Stimulated activated CD8-positive, alpha-beta memory T cell treated with anti-CD3 and anti-CD28 coated beads, Interleukin-7, amount 100 ng/mL, for 24 hours (primary cell): ENCODE measurements at regions not wholly inside any gene's neighbourhood (a gene's known extent, or its start where the extent isn't known, plus 50 kb on each side); places are given as distances from the start of the nearest gene placed in this dataset.
"Not testable (repeated sequence)": the region's sequence is repeated elsewhere in the genome, so short reads cannot be mapped to it uniquely, and the experiment has no call there.

Experiments used
- DNase-seq: peaks from one replicate; pipeline ENCODE4 v3.0.0-alpha.2; 2020; ENCODE audit warnings: low read depth

DNA sequence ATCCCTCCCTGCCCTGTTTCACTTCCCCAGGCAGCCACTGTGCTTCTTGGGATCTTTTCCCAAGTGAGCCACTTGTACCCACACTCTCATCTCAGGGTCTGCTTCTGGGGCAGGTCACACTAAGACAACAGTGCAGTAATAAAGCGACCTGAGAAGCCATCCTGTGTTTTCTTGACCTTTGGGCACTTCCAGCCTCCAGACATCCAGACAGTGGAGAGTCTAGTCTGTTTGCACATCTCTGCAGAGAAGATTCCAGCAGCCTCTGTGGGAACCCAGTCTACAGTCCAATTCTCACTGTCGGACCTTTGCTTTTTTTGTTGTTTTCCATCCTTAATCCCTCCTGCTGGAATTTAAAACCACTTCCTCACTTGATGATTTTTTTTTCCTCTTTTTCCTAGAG, 50.3 kb upstream of the ATP6AP2 start:
- DNase-seq, result no peak

DNA sequence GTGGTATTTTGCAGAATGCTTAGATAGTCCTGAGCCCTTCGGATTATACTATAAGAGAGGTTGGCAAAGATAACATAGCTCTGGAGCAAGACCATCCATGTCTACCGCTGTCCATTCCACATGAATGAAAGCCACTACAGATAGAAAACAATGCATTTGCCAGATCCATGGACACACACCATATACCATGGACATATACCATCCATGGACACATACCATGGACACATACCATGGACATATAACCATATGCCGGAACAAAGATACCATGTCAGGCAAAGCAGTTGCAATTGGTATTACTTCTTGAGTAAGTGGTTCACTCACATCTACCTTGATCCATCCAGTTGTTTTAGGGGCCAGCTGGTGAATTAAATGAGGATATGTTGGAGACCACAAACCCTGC, 53.2 kb upstream of the ATP6AP2 start:
- no peak for DNase-seq

DNA sequence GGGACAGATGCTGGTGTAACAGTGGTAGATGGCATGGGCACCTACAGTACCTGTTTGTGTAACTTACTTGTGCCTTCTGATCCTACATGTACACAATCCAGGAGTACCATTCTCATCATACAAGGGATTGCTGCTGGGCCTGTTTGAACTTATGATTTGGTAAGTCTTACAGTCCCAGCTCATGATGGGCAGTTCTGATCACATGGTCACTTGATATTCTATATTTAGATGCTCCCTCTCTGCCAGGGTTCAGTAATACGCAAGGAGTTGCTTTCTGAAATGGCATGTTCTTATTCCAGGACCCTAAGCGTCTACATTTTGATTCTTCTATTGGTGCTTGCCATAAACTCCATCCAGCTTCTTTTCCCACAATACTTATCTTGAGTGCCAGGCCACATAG, 54.4 kb upstream of the ATP6AP2 start:
- DNase-seq, result no peak

DNA sequence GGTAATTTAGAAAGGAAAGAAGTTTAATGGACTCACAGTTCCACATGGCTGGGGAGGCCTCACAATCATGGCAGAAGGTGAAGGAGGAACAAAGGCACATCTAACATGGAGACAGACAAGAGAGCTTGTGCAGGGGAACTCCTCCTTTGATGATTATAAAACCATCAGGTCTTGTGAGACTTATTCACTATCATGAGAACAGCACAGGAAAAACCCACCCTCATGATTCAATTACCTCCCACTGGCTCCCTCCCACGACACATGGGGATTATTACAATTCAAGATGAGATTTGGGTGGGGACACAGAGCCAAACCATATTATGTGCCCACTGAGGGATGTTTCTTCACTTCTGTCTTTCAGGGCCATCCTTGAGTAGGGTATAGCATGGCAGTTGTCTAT, 54.9 kb upstream of the ATP6AP2 start:
- DNase-seq, result not testable (repeated sequence)

GRCh38 chrX:40524423-40524822, 56.3 kb upstream of the ATP6AP2 start:
- DNase-seq, result no peak

GRCh38 chrX:40523852-40524251, 56.9 kb upstream of the ATP6AP2 start:
- no peak for DNase-seq

- DNase-seq, result no peak
Measured at GRCh38 chrX:40521868-40522450, 58.8 kb upstream of the ATP6AP2 start.

GRCh38 chrX:40514376-40514775, 66.4 kb upstream of the ATP6AP2 start:
- DNase-seq, result no peak

- DNase-seq, result no peak
Measured at GRCh38 chrX:40513835-40514234, 66.9 kb upstream of the ATP6AP2 start.

DNA sequence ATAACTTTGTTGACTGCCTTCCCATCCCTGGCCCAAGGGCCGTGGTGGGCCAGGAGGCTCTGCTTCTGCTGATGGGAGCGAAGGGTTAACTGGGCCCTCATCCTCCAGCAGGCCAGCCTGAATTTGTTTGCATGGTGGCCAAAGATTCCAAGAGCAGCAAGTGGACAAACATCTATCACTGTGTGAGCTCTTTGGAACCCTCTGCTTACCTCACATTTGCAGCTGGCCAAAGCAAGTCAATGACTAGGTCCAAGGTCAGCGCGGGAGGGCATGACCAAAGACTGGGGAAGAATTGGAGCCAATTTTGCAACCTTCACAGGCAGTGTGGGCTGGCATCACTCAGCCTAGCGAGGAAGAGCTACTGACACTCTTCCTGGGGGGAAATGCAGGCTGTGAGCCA, 67.8 kb upstream of the ATP6AP2 start:
- DNase-seq, result no peak

- no peak for DNase-seq
Measured at GRCh38 chrX:40511258-40511657, 69.5 kb upstream of the ATP6AP2 start.

DNA sequence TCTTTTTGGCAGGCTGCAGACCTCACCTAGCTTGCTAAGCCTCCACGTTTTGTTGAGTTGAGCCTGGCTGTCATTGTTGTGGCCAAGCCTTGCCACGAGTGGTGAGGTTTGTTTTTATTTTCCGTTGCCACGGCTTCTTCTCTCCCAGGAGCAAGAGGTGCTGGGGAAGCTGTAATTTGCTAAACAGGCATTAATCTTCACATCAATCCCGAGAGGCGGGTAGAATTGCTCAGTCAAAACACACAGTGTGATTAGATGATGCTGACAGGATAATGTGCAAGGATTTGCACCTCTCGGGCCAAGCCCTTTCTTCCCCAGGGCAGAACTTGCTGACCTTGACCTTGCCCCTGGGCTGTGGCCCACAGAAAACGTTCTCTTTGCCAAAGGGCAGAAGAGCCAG, 72.2 kb upstream of the ATP6AP2 start:
- DNase-seq, result no peak

DNA sequence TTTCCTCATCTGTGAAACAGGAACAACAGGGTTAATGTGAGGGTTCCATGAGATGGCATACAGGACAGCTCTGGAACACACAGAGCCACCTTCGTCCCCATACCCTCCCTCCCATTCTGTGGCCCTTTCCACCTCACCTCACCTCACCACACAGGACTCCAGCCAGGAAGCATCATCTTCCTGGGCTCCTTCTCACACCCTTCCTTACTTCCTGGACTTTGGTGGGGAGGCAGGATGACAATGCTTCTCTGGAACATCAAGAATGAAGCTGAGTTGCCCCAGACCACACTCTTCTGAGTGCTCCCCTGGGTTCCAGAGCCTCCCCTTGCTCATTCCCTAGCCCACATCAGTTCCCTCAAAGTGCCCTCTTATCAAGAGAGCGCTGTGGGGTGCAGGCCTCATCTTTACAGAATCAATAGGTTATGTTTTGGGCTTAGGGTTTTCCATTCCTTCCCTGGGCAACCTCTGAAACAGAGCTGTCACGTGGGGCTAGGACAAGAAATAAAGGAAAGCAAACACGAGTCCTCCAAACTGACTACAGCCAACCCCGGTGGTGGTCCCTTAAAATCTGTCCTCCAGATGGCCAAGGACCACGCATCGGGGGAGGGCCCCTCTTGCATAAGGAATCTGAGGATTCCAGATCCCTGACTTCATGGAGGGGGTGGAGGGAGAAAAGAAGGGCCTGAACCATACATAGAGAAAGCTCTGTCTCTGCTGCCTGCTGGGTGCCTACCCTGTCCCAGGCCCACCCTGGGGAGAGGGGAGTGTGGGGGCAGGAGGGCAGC, 74.4 kb upstream of the ATP6AP2 start:
- no peak for DNase-seq

GRCh38 chrX:40504801-40505605, 75.8 kb upstream of the ATP6AP2 start:
- DNase-seq, result no peak

DNA sequence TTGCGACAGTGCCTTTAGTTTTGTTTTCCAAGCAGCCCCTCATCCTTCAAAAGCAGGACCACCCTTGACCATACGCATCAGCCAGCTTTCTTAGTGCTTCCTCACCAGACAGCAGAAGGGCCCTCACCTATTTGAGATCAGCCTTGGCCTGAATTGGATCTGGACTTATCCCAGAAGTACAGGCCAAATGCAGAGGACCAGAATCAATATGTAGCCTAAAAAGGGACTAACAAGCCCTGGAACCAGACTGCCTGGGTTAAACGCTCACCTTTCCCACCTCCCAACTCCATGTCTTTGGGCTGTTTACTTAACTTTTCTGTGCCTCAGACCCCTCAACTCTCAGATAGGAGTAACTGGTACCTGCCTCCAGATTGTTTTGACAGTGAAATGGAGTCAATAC, 77.7 kb upstream of the ATP6AP2 start:
- DNase-seq, result no peak

DNA sequence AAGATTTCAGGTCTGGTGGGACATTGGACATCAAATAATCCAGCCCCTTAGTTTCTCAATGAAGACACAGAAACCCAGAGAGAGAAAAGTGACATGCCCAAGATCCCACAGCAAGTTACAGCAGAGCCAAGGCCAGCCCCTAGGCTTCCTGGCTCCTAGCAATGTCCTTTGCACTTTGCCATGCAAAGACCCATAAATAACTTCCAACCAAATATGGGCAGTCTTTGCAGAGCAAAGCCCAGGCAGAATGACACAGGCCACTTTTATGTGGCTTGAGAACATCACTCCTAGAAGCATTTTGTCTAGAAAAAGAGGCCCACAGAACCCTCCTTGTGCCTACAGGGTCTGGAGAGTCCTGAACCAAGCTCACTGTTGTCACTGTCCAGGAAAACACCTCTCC, 78.1 kb upstream of the ATP6AP2 start:
- DNase-seq, result no peak

DNA sequence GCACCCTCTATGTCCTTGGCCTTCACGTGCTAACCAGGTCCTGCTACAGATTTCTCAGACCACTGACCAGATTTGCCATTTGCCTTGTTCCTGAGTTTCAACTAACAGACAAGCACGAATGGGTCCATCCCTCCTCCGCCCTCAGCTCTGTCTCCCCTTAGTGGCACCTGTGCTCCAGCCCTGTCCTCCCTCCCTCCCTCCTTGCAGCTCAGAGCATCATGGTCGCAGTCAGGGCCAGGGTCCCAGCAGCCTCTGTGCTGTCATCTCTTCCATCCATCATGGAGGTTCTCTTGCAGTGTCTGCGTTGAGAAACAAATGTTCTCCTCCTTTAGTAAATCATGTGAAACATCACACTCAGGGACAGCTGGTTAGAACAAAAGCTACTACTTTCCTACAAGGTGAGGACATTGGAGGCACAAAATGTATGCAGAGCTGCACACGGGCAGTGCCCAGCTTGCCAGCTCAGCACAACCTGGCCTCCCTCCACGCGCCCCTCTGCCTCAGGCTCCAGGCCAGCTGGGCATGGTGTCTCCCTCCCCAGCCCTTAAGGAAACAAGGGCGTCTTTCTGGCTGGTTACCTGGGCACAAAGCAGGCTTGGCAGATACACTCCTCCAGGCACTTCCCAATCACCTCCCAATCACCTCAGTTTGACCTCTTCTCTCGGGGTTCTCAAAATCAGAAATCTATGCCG, 79.5 kb upstream of the ATP6AP2 start:
- no peak for DNase-seq

- no peak for DNase-seq
Measured at GRCh38 chrX:40496728-40497127, 84.0 kb upstream of the ATP6AP2 start.

DNA sequence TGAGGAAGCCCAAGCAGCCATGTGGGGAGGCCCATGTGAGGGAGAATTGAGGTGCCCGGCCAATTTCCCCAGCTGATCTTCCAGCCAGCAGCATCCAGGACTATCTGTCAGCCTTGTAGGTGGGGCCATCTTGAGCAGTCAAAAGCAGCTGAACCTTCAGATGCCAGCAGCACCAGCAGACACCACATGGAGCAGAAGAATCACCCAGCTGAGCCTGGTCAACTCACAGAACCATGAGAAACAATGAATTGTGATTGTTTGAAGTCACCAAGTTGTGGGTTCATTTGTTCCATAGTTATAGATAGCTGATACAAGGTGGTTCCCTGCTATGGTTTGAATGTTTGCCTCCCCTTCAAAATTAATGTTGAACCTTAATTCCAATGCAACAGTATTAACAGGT, 85.1 kb upstream of the ATP6AP2 start:
- DNase-seq, result no peak

DNA sequence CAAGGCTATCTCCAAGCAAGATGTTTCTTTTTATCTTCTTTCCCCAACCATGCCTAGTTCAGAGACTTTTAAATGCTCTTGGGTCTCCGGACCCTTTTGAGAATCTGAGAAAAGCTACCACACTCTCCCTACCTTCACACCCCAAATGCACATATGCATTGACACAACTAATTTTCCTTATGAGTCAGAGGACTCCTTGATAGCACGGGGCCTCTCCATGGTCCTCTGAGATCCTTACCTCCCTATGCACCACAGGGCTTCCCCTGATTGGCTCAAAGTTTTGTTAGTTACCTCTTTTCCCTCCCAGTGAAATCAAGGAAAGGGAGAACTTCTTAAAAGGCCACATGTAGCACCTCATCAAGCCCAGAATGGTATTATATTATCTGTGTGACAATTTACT, 86.8 kb upstream of the ATP6AP2 start:
- DNase-seq, result no peak

DNA sequence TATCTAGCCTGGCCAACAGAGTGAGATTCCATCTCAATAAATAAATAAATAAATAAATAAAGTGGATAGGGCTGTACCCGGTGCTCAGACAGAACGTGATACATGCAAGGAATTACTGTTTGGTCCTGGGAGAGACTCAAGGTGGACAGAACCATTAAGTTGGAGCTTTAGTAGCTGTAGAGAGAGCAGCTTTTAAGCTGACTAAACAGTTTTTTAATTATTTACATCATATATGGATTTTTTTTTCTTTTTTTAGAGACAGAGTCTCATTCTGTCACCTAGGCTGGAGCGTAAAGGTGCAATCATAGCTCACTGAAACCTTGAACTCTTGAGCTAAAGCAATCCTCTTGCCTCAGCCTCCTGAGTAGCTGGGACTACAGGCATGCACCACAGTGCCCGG, 92.5 kb upstream of the ATP6AP2 start:
- no peak for DNase-seq

- DNase-seq, result no peak
Measured at GRCh38 chrX:40485973-40486372, 94.8 kb upstream of the ATP6AP2 start.
